BLaER1 treated with 17β-estradiol and CSF1 and Interleukin-3, amounts not matched to agents 10 nM and 100 nM (cell line): ENCODE measurements at regions not wholly inside any gene's neighbourhood (a gene's known extent, or its start where the extent isn't known, plus 50 kb on each side); places are given as distances from the start of the nearest gene placed in this dataset.

Experiments used
- H3K27ac ChIP-seq, 11 experiments: shearing (Covaris generic); formaldehyde crosslinking; 2 replicates each; pipeline ENCODE4 v1.8.1; 2022
- H3K27me3 ChIP-seq, 11 experiments: shearing (Covaris generic); formaldehyde crosslinking; 2 replicates each; pipeline ENCODE4 v1.8.1; 2022
- H3K36me3 ChIP-seq, 11 experiments: shearing (Covaris generic); formaldehyde crosslinking; 2 replicates each; pipeline ENCODE4 v1.8.1; 2022
- H3K4me1 ChIP-seq, 10 experiments: shearing (Covaris generic); formaldehyde crosslinking; 2 replicates each; pipeline ENCODE4 v1.8.1; 2022
- H3K4me2 ChIP-seq, 11 experiments: shearing (Covaris generic); formaldehyde crosslinking; 2 replicates each; pipeline ENCODE4 v1.8.1; 2022
- H3K4me3 ChIP-seq, 10 experiments: shearing (Covaris generic); formaldehyde crosslinking; 2 replicates each; pipeline ENCODE4 v1.8.1; 2022
- H3K9ac ChIP-seq, 11 experiments: shearing (Covaris generic); formaldehyde crosslinking; 2 replicates each; pipeline ENCODE4 v1.8.1; 2022
- H3K9me3 ChIP-seq, 11 experiments: shearing (Covaris generic); formaldehyde crosslinking; replicated peaks in 1 of 11; 2 replicates each; pipeline ENCODE4 v1.8.1; 2022
- H4K20me1 ChIP-seq, 11 experiments: shearing (Covaris generic); formaldehyde crosslinking; 2 replicates each; pipeline ENCODE4 v1.8.1; 2022
- Cebpa-rat ChIP-seq, 11 experiments: shearing (Covaris generic); IDR thresholded peaks; 2 replicates each; pipeline ENCODE4 v1.8.1; 2022

GRCh38 chr1:214901718-214902117 lies 180.8 kb upstream of the KCNK2 start:
- Histone ChIP-seq H3K4me1 (peaks cover 0 to 18% (median 0%) of the 10 kb centered on the region in 10 experiments; a peak in 6 of 20 replicates), H3K27ac (peak overlapping the region in 2 of 11 experiments; percentile 3 to 36; a peak in 2 of 22 replicates), H3K9me3 (no peaks in the 10 kb centered on the region), H3K27me3 (no peaks in the 10 kb centered on the region), H4K20me1 (no peaks in the 10 kb centered on the region), H3K4me3 (no peak overlapping the region), H3K4me2 (peak overlapping the region in 1 of 11 experiments; percentile 10; a peak in 2 of 22 replicates), H3K9ac (no peak overlapping the region), H3K36me3 (no peaks in the 10 kb centered on the region)
- no peak for TF ChIP-seq Cebpa-rat (IDR thresholded peaks at IDR 0.05)

DNA sequence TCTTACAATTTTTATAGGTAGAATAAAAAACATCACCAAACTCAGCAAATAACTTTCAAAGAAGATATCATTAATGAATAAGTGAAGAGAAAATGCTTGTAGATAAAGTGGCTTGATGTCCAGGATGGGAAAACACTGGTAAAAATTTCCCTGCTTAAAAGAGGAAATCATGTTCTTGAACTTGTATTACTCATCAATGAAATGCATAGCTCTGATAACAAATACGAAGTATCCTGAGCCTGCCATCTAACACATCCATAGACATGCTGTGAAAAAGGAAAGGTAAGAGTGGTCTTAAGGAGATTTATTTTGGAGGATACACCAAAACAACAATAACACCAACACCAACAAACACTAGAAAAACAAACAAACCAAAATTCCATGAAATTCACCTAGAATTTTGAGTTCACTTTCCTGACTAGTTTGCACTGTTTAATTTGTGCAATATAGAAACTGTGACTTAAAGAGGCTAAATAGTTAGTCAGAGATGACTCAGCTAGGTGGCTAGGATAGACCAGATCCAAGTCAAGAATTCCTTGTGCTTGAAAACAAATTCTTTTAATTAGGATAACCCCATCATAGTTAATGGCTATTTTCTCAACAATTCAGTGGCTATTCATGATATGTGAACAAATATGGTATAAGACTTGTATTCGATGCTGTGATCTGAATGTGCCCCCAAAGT lies 179.8 kb upstream of the KCNK2 start:
- Histone ChIP-seq H3K4me2 (no peak overlapping the region), H3K36me3 (no peaks in the 10 kb centered on the region), H4K20me1 (no peaks in the 10 kb centered on the region), H3K4me1 (peaks cover 0 to 17% (median 0%) of the 10 kb centered on the region in 10 experiments; a peak in 3 of 20 replicates), H3K27ac (no peak overlapping the region), H3K9ac (no peak overlapping the region), H3K27me3 (no peaks in the 10 kb centered on the region), H3K9me3 (no peaks in the 10 kb centered on the region), H3K4me3 (no peak overlapping the region)
- no peak for TF ChIP-seq Cebpa-rat (IDR thresholded peaks at IDR 0.05)

DNA sequence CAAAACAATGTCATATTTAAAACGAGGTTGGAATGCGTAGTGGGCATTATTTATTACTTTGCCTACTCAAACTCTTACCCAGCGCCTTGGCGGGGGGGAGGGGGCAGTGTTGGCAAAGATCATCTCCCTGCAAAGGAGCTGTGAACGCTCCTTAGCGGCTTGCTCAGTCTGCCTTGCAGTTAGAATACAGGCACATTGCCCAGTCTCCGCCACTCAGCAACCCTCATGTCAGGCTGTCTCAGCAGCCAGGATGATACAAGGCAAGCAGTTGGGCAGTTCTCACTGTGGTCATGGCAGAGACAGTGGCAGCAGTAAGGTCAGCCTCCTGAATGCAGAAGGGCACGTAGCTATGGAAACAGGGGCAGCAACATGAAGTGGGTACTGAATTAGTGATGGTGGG lies 170.4 kb upstream of the KCNK2 start:
- H3K4me3 ChIP-seq, result no peak overlapping the region
- no peaks in the 10 kb centered on the region for H3K27me3 ChIP-seq
- no peaks in the 10 kb centered on the region for H4K20me1 ChIP-seq
- H3K9ac ChIP-seq, result no peak overlapping the region
- no peak overlapping the region for H3K4me2 ChIP-seq
- H3K36me3 ChIP-seq, result no peaks in the 10 kb centered on the region
- H3K27ac ChIP-seq, result no peak overlapping the region
- TF ChIP-seq Cebpa-rat (IDR thresholded peaks at IDR 0.05), result no peak
- H3K4me1 ChIP-seq, result no peaks in the 10 kb centered on the region
- H3K9me3 ChIP-seq, result no peaks in the 10 kb centered on the region

GRCh38 chr1:214913966-214914365 lies 168.6 kb upstream of the KCNK2 start:
- Histone ChIP-seq H3K9ac (no peak overlapping the region), H3K27ac (no peak overlapping the region), H3K4me1 (no peaks in the 10 kb centered on the region), H3K4me3 (no peak overlapping the region), H3K9me3 (no peaks in the 10 kb centered on the region), H3K36me3 (no peaks in the 10 kb centered on the region), H3K27me3 (no peaks in the 10 kb centered on the region), H4K20me1 (no peaks in the 10 kb centered on the region), H3K4me2 (no peak overlapping the region)
- no peak for TF ChIP-seq Cebpa-rat (IDR thresholded peaks at IDR 0.05)

DNA sequence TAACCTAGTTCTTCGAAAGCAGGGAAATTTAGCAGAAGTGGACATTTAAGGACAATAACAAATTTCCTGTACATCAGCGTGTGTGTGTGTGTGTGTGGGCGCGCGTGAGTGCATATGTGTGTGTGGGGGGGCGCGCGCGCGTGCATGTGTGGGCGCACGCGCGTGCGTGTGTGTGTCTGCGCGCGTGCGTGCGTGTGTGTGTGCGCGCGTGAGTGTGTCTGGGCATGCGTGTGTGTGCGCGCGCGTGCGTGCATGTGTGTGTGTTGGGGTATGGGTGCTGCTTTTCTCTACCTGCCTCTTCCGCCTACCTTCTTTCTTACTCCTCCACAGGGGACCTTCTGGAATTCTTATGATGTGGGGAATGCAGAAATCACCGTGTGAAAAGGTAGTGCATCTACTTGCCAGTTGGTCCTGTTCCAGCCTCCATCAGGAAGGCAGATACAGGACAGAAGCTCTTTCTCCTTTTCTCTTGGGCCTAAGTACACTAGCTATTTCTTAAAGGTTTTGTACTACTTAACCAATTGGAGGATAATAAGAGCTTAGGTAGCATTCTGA lies 165.4 kb upstream of the KCNK2 start:
- Histone ChIP-seq H3K27ac (no peak overlapping the region), H3K4me1 (peaks cover 0 to 6% (median 0%) of the 10 kb centered on the region in 10 experiments; a peak in 1 of 20 replicates), H3K4me3 (no peak overlapping the region), H3K36me3 (no peaks in the 10 kb centered on the region), H3K27me3 (no peaks in the 10 kb centered on the region), H3K4me2 (no peak overlapping the region), H4K20me1 (no peaks in the 10 kb centered on the region), H3K9ac (no peak overlapping the region), H3K9me3 (no peaks in the 10 kb centered on the region)
- TF ChIP-seq Cebpa-rat (IDR thresholded peaks at IDR 0.05), result no peak

DNA sequence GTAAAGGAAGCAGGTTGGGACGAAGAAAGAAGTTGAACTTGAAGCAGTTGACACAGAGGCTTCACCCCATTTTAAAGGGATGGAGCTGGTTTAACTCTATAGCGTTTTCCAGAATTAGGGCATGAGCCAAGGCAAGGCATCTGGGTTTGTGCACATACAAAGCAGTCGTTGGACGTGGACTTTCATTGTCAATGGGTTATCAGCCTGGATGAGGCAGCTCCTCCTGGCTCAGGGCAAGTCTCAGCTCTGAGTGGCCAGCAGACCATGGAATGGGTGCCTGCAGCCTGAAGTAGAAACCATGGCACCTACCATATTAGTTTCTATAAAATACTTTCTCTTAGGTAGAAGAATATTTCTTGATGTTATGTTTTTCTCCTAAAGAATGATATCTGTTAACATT lies 163.8 kb upstream of the KCNK2 start:
- Histone ChIP-seq H3K27ac (no peak overlapping the region), H3K9ac (no peak overlapping the region), H3K9me3 (no peaks in the 10 kb centered on the region), H3K4me1 (peaks cover 0 to 6% (median 0%) of the 10 kb centered on the region in 10 experiments; a peak in 1 of 20 replicates), H3K4me2 (no peak overlapping the region), H3K36me3 (no peaks in the 10 kb centered on the region), H3K4me3 (no peak overlapping the region), H3K27me3 (no peaks in the 10 kb centered on the region), H4K20me1 (no peaks in the 10 kb centered on the region)
- no peak for TF ChIP-seq Cebpa-rat (IDR thresholded peaks at IDR 0.05)

DNA sequence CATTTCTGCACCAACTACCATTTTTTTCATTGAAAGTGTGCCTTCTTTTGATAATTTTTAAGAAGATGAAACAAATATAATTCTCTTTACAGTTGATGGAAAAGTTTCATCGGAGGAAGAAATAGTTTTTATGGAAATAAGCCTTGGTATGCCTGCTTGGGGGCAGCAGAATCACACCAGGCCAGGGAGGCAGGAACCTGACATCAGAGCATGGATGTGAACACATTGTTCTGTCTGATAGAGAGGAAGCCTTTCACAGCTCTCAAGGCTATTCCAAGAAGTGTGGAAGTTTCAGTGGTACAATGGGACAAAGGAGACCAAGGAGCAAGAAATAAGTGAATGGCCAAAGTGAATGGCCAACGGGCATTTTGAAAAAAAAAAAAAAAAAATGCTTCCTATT lies 162.2 kb upstream of the KCNK2 start:
- H3K9me3 ChIP-seq, result no peaks in the 10 kb centered on the region
- H3K36me3 ChIP-seq, result no peaks in the 10 kb centered on the region
- H4K20me1 ChIP-seq, result no peaks in the 10 kb centered on the region
- no peak overlapping the region for H3K4me3 ChIP-seq
- no peak overlapping the region for H3K4me2 ChIP-seq
- H3K27me3 ChIP-seq, result no peaks in the 10 kb centered on the region
- no peak overlapping the region for H3K27ac ChIP-seq
- H3K4me1 ChIP-seq, result peaks cover 0 to 6% (median 0%) of the 10 kb centered on the region in 10 experiments; a peak in 1 of 20 replicates
- TF ChIP-seq Cebpa-rat (IDR thresholded peaks at IDR 0.05), result no peak
- H3K9ac ChIP-seq, result no peak overlapping the region

GRCh38 chr1:214923278-214923915 lies 159.1 kb upstream of the KCNK2 start:
- Histone ChIP-seq H3K27ac (no peak overlapping the region), H3K36me3 (no peaks in the 10 kb centered on the region), H3K27me3 (no peaks in the 10 kb centered on the region), H3K4me2 (no peak overlapping the region), H4K20me1 (no peaks in the 10 kb centered on the region), H3K4me1 (peaks cover 0 to 6% (median 0%) of the 10 kb centered on the region in 10 experiments; a peak in 1 of 20 replicates), H3K4me3 (no peak overlapping the region), H3K9me3 (no peaks in the 10 kb centered on the region), H3K9ac (no peak overlapping the region)
- TF ChIP-seq Cebpa-rat (IDR thresholded peaks at IDR 0.05), result no peak

- Histone ChIP-seq H3K9ac (no peak overlapping the region), H4K20me1 (no peaks in the 10 kb centered on the region), H3K4me3 (no peak overlapping the region), H3K9me3 (no peaks in the 10 kb centered on the region), H3K4me2 (no peak overlapping the region), H3K36me3 (no peaks in the 10 kb centered on the region), H3K4me1 (no peaks in the 10 kb centered on the region), H3K27me3 (no peaks in the 10 kb centered on the region), H3K27ac (no peak overlapping the region)
- TF ChIP-seq Cebpa-rat (IDR thresholded peaks at IDR 0.05), result no peak
Measured at GRCh38 chr1:214927796-214928195, 154.7 kb upstream of the KCNK2 start.
